ENCODE measurements at regions not wholly inside any gene's neighbourhood (a gene's known extent, or its start where the extent isn't known, plus 50 kb on each side); places are given as distances from the start of the nearest gene placed in this dataset.

DNA sequence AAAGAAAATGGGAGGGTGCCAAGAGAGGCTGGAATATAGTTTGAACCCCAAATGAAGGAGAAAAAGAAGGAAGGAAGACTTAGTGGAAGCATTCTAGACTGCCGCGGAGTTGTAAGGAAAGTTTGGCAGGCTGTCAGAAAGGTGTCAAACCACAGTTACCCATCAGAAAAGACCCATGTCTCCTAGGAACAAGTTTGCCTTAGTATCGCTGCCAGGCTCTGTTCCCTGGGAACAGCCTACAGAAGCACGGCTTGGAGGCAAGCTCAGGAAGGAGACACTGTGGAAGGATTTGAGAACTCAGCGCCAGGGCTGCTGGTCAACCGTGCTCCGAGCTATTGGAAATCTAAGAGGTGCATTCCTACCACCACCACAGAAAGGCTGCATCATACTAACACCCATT, 197.4 kb downstream of the RRAGC start:
- Histone ChIP-seq H3K27ac (ENCODE audit: insufficient read depth, low read depth, low read length) (no peak overlapping the region), H3K9me1 (replicated peaks; ENCODE audit: control insufficient read depth, extremely low read depth, insufficient read depth, low read length) (no peaks in the 10 kb centered on the region), H2AFZ (ENCODE audit: low read depth, low read length) (no peak overlapping the region), H3K27me3 (ENCODE audit: control insufficient read depth in 2 of 2, insufficient read depth in 2 of 2, low read length in 2 of 2) (no peaks in the 10 kb centered on the region), H3K4me3 (replicated peaks in 1 of 3; ENCODE audit: insufficient read depth in 1 of 3, low read depth in 1 of 3, low read length in 3 of 3) (no peak overlapping the region), H3K4me1 (ENCODE audit: control insufficient read depth, extremely low read depth, insufficient read depth, low read length) (no peaks in the 10 kb centered on the region), H3K79me2 (ENCODE audit: control insufficient read depth, insufficient read depth, low read length) (no peaks in the 10 kb centered on the region), H3K4me2 (ENCODE audit: insufficient read depth, low read length) (no peak overlapping the region), H4K20me1 (replicated peaks; ENCODE audit: control insufficient read depth, extremely low read depth, insufficient read depth, low read length) (no peaks in the 10 kb centered on the region), H3K9me3 (replicated peaks; ENCODE audit: control insufficient read depth, insufficient read depth, low read length) (no peaks in the 10 kb centered on the region), H3K36me3 (ENCODE audit: control insufficient read depth in 2 of 2, extremely low read depth in 1 of 2, insufficient read depth in 2 of 2, low read length in 2 of 2) (no peaks in the 10 kb centered on the region), H3K9ac (replicated peaks; ENCODE audit: extremely low read depth, insufficient read depth, low read length) (no peak overlapping the region)
- no TSS peak for BruUV-seq (replicated peaks)
- FAIRE-seq, result no peak
- dilution Hi-C loops (cut with MboI; ENCODE audit: extremely low pct_ligation_motif_present, low sequenced_read_pairs), result no loop called here
- intact Hi-C loops (cut with micrococcal nuclease), result no loop called here
- TF ChIP-seq, protein P1, sequence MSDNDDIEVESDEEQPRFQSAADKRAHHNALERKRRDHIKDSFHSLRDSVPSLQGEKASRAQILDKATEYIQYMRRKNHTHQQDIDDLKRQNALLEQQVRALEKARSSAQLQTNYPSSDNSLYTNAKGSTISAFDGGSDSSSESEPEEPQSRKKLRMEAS (IDR thresholded peaks at IDR 0.05; ENCODE audit: insufficient read depth, insufficient read length), result no peak
- TF ChIP-seq GATA2 (IDR thresholded peaks at IDR 0.05; ENCODE audit: insufficient read depth, insufficient read length, low read depth, low read length), result no peak
- no peak for TF ChIP-seq MYC (IDR thresholded peaks at IDR 0.05; ENCODE audit: low read depth, low read length)
- TF ChIP-seq JUN (IDR thresholded peaks at IDR 0.05; ENCODE audit: borderline replicate concordance, insufficient read depth, insufficient read length, low read depth), result no peak
- TF ChIP-seq, protein P2, sequence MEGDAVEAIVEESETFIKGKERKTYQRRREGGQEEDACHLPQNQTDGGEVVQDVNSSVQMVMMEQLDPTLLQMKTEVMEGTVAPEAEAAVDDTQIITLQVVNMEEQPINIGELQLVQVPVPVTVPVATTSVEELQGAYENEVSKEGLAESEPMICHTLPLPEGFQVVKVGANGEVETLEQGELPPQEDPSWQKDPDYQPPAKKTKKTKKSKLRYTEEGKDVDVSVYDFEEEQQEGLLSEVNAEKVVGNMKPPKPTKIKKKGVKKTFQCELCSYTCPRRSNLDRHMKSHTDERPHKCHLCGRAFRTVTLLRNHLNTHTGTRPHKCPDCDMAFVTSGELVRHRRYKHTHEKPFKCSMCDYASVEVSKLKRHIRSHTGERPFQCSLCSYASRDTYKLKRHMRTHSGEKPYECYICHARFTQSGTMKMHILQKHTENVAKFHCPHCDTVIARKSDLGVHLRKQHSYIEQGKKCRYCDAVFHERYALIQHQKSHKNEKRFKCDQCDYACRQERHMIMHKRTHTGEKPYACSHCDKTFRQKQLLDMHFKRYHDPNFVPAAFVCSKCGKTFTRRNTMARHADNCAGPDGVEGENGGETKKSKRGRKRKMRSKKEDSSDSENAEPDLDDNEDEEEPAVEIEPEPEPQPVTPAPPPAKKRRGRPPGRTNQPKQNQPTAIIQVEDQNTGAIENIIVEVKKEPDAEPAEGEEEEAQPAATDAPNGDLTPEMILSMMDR (IDR thresholded peaks at IDR 0.05; ENCODE audit: extremely low read depth in 1 of 2, insufficient read depth in 1 of 2, low read depth in 1 of 2, low read length in 2 of 2), result no peak
- TF ChIP-seq EZH2 (IDR thresholded peaks at IDR 0.05; ENCODE audit: borderline replicate concordance, low read depth, low read length, severe bottlenecking), result no peak
- TF ChIP-seq POLR2AphosphoS5 (IDR thresholded peaks at IDR 0.05; ENCODE audit: insufficient read depth, low read depth, low read length), result no peak
- TF ChIP-seq FOS (IDR thresholded peaks at IDR 0.05; ENCODE audit: borderline replicate concordance, insufficient read depth, low read length), result no peak
- no peak for TF ChIP-seq POLR2A (IDR thresholded peaks at IDR 0.05; ENCODE audit: low read depth, low read length)
- POLR2A ChIA-PET, result no interaction called here
- CTCF ChIA-PET, result no interaction called here
- DNase-seq (ENCODE audit: low read depth, low spot score), result no peak
